Hematopoietic multipotent progenitor cell treated with erythropoietin and hydrocortisone succinate and interleukin-3 and kit ligand, for 4 days (in vitro differentiated cells): ENCODE measurements at regions not wholly inside any gene's neighbourhood (a gene's known extent, or its start where the extent isn't known, plus 50 kb on each side); places are given as distances from the start of the nearest gene placed in this dataset.
"Not testable (repeated sequence)": the region's sequence is repeated elsewhere in the genome, so short reads cannot be mapped to it uniquely, and the experiment has no call there.

Experiments used
- DNase-seq: peaks from one replicate; pipeline ENCODE4 v3.0.0-alpha.2; 2015

DNA sequence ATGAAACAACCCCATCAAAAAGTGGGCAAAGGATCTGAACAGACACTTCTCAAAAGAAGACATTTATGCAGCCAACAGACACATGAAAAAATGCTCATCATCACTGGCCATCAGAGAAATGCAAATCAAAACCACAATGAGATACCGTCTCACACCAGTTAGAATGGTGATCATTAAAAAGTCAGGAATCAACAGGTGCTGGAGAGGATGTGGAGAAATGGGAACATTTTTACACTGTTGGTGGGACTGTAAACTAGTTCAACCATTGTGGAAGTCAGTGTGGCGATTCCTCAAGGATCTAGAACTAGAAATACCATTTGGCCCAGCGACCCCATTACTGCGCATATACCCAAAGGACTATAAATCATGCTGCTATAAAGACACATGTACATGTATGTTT is 179.1 kb downstream of the LRRC70 start:
- DNase-seq = not testable (repeated sequence)

DNA sequence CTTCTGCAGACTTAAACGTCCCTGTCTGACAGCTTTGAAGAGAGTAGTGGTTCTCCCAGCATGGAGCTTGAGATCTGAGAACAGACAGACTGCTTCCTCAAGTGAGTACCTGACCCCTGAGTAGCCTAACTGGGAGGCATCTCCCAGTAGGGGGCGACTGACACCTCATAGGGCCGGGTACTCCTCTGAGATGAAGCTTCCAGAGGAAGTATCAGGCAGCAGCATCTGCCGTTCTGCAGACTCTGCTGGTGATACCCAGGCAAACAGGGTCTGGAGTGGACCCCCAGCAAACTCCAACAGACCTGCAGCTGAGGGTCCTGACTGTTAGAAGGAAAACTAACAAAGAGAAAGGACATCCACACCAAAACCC is 174.4 kb downstream of the LRRC70 start:
- not testable (repeated sequence) for DNase-seq

DNA sequence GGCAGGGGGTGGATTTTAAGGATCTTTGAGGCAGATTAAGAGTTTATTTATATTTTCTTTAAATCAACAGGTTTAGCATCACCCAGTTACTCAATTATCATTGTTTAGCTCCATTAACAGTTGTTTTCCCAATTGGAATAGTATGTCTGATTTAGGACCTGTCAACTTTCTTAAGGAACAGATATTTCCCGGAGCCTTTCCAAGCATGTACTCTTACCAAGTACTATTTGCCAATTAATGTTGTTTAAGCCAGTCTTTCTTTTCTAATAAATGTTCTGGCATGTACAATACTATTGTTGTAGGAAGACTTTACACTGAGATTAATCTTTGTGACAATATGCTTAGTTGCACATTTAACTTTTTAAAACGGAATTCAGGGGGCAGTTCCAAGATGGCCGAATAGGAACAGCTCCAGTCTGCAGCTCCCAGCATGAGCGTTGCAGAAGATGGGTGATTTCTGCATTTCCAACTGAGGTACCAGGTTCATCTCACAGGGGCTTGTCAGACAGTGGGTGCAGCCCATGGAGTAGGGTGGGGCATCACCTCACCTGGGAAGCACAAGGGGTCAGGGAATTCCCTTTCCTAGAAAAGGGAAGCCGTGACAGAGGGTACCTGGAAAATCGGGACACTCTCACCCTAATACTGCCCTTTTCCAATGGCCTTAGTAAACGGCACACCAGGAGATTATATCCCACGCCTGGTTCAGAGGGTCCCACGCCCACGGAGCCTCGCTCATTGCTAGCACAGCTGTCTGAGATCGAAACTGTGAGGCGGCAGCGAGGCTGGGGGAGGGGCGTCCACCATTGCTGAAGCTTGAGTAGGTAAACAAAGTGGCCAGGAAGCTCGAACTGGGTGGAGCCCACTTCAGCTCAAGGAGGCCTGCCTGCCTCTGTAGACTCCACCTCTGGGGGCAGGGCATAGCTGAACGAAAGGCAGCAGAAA is 173.7 kb downstream of the LRRC70 start:
- not testable (repeated sequence) for DNase-seq

DNA sequence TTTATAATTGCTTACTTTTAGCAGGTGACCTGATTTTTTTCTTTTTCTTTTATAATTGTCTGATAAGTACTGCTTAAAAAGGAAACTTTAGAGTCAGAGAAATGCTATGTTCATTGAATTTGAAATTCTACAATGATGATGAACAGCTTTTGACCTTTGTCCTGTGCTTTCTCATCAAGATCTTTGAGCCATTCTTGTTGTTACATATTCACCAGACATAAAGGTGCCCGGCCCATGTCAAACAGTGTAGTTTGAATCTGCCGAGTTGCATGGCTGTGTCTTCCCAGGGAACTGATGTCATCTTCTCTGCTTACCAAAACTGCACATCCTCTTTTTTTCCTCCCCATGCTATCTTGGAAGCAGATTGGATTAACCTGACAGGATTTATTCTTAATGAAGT is 163.6 kb downstream of the LRRC70 start:
- no peak for DNase-seq

DNA sequence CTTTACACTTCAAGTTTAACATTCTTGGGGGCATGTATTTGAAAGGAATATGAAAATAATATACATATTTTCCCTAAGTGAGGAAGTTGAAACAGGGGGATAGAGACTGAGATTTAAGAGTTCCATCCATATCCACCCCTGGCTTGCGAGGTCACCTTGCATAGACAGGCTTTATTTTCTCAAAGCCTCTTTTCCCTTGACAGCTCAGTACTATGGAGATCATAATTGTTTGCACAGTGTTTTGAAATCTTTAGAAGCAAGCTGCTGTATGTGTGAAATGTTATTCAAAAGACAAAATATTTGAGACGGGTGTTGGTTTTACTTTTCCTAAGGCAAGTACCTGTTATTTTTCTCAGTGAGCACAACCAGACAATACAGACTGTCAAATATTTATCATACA is 163.1 kb downstream of the LRRC70 start:
- no peak for DNase-seq

DNA sequence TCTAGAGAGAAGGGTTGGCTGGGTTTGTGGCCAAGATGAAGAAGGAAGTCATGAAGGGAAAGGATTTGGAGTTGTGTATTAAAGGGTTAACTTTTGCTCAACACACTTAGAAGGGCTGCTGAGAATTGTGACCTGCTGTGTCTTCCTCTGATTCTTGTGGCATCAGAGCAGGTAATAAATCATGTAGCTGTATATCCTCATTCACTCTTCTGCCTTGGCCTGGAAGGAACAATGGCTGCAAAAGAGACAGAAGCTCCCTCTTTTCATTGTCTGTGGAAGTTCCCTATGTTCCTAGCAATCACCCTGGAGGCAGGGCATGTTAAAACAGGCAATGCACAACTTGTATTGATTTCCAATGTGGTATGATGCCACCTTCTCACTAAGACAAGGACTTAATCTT is 159.1 kb downstream of the LRRC70 start:
- no peak for DNase-seq

DNA sequence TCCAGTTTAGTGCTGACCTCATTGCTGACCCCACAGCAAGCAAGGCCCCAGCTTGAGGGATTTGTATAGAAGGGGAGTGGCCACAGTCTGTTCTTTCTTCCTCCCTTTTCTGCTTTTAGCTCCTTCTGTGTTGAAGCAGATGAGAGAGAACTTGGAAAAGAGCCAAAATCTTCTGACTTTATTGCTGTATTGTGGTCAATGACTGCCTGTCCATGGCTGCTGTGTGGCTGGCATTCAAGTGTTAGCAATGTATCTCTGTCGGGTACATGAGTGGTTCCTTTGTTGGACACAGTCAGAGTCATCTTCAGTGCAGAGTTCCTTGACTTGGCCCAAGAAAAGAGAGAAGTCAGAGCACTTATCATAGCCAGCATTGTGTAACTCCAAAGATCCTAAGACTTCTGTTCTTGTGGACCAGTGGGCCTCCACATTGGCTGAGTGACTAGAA is 154.1 kb downstream of the LRRC70 start:
- DNase-seq = peak; percentile 50

DNA sequence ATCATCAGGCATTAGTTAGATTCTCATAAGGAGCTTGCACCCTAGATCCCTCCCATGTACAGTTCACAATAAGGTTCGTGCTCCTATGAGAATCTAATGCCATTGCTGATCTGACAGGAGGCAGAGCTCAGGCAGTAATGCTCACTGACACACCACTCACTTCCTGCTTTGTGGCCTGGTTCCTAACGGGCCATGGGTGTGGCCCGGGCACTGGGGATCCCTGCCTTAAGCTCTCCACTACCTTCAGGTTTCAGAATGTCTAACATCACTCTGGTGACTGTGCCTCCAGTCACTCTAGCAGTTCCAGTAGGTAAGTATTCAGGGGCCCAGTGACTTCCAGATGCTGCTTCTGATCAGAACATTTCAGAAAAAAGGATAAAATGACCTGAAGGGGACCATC is 152.4 kb downstream of the LRRC70 start:
- DNase-seq = peak; percentile 31

DNA sequence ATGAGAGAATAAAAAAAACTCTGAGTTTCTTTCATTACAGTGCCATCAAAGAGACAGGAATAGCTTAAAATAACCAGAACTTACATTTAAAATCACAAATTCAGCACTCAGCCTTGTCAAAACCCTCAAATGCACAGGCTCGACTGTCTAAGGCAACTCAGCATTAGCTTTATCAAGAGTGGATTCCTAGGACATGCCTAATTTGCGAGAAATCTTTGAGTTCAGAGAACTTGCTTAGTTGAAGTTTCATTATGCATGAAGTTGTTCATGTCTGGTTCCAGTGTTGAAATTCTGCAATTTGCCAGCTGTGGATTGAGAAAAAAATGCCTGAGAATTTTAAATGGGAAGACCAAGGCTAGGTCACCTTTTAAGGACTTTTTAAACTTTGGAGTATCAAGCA is 151.1 kb downstream of the LRRC70 start:
- DNase-seq = no peak

DNA sequence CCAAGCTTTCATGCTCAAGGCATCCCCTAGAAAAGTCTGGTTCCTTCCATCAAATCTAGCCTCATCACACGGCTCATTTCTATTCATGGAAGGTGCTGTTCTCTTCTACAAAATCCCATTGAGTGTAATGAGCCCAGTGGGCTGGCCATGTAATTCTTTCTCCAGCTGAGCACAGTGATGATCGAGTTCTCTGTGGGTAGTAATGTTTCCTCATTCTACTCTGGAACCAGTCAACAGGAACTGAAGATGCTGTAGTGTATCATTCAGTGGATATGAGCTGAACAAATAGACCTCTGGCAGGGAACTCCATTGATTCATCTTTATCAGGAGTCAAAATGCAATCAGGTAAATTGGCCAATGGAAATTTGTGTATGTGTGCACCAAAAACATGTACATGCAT is 149.2 kb downstream of the LRRC70 start:
- no peak for DNase-seq

DNA sequence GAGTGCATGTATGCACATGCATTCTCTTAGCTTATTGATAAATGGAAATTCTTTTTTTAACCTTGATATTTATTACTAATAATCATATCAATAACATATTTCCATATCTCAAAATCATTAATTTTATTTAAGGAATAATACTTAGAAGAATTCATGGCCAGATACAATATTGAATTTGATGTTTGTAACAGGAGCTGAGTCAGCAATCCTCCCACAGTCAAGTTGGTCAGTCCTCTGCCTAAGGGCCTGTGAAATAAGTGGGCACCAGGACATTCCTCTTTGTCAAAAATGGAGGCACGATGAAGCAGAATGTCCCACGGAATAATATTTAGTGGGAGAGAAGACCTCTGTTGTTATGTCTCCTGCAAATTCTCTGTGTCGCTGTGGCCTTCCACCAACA is 148.6 kb downstream of the LRRC70 start:
- DNase-seq = no peak

DNA sequence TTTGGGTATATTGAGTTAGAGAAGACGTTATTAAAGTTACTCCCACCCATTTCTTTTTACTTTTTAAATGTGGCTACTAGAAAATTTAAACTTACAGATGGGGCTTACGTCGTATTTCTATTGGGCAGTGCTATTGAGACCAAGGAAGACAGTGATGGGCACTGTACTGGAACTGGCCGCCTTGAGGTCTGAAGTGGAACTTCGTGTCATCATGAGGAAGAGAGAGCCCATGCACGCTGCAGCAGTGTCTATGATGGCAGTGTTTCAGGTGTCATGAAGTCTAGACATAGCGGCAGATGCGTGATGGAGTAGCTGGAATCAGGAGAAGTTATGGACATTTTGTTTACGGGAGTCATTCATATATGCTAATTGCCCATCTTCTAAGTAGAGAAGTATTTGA is 143.7 kb downstream of the LRRC70 start:
- DNase-seq = no peak

DNA sequence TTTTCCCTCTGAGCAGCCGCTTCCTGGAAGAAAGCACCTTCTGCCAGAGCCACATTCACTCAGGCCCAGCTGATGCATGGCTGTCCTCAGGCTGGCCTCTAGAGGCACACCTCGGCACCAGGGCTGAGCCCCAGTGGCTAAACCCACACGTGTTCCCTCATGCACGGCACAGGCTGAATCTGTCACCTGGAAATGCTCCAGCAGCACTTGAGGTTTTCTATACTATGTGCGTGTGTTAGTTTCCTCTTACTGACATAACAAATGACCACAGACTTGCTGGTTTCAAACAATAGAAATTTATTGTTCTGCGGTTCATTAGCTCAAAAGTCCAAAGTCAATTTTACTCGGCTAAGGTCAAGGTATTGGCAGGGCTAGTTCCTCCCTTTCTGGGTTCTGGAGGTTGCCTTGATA is 141.4 kb downstream of the LRRC70 start:
- DNase-seq = peak; percentile 73

DNA sequence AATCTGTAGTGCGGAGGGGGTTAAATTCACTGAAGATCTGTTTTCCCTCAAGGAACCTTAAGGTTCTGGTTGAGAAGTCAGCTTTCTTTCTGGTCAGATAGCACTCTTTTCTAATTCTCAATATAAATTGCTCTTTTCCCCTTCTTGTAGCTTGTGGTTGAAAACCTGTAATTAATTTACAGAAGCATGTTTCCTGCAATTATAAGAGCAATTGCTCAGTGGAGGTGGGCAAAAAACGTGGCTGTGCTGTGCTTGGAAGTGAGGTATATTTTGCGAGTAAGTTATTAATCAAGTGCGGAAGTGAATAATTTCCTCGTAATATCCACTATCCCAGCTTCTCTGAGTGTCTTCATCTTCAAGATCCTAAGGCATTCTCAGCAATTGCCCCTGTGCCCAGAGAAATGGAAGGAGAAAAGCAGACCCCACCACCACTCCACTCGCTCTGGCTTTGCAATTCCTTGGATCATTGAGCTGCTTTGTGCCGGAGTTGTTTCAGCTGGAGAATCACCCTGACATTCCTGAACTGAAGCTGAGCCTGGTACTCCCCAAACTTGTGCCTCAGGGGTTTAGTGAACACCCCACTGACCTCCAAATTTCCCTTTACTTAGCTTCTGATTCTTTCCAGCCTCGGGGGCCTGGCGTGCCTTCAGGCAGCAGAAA is 140.6 kb downstream of the LRRC70 start:
- DNase-seq = no peak

DNA sequence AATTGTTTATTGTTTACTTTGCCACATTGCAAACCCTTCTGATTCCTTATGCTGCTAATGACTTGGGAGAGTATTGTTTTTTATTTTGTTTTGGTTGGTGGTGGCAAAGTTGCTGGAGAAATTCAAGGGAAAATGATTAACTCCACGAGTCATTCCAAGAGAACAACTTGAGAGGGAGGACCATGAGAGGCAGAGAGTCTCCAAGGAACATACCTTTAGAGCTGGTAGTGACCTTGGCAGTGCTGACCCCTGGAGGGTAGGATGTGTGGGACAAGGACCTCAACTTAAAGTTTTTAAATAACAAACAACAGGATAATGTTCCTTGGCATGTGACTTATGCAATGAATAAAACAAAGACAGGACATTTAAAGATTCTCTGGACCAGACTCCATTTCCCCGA is 139.7 kb downstream of the LRRC70 start:
- DNase-seq = peak; percentile 23

DNA sequence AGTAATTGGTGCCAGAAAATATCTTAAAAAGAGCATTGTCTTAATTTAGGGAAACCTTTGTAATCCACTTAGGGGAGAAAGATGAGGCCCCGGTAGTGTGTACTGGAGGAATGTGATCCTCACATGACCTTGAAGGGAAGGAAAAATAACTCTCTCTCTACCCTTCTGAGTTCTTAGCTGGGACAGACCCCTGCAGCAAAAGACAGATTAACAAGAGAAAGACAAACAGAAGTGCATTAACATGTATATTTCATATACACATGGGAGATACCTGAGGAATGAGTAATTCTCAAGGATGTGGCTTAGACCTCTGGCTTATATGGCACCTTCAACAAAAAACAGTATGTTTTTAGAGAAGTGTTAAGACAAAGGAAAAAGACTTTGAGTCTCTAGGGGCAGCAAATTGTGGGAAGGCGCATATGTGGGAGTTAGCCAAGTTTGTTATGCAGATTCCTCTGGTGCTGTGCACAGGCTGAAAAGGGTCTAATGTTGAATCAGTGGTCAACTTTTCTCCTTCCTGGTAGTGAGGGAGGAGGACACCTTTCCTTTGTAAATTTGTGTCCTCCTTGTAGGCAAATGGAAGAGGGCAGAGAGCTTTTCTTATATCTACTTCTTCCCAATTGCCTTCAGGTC is 138.8 kb downstream of the LRRC70 start:
- DNase-seq = no peak

DNA sequence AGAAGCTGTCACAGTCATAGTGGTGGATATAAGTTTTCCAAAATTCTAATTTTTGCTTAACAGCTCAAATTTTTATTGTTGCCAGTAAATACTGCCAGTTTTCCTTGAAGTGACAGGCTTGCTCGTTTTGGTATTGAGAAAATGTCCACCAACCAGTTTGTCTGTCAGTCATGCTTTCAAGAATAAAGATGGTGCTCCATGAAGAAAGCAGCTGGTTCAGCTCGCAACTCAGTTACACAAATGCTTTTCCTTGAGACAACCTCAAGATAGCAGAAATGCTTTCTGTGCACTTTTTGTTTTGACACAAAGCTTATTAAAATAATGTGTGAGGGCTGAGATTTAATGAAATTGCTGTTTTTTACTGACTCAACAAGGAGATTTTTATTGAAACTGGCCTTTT is 135.7 kb downstream of the LRRC70 start:
- DNase-seq = no peak

DNA sequence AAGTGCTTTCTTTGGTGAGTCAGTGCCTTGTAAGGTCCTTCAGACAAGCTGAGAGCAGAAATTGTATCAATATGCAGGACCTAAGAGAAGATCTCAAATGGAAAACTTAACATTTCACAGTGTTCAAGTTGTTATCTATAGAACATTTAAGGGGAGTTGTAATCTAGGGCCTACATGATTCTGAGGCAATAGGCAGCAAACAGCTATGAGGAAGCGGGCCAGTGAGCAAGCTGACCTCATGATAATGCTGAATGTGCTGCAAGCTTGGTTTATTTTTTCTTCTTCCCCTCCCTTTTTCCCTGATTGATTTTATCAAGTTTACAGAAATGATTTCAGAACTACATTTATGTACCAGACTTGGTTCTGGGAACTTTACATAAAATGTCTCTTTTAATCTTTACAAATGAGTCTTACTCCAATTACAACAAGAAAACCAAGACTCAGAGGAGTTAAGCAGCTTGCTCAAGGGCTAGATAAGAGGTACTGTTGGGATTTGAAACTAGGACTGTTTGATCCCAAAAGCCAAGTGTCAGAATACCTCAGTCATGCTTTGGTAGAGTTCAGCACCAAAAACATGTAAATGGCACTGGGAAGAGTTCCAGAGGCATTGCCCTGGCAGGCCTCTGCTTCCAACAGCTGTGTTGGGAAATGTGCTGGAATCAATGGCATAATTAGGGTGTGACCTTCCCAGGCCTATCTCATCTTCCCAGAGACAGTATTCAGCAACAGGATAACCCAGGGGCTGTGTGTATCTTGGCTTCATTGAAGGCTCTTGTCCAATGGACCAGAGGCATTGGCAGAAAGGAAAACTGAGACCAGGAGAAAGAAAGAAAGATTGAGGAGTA is 130.1 kb downstream of the LRRC70 start:
- no peak for DNase-seq

DNA sequence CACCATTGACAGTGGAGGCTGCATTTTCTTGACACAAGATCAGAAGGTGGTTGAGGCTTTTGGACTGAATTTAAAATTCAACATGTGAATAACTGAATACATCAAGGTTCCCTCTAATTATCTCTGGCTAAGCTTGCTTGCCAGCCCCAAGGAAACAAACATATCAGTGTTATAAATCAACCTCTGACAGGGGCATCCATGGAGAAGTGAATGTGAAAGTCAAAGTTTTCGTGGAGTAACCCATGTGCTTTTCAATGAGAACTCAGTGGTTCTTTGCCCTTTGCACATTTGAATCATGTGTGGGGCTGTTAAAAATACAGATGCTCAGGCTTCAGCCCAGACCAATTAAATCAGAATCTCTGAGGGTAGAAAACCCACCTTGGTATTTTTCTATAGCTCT is 128.9 kb downstream of the LRRC70 start:
- DNase-seq = no peak

DNA sequence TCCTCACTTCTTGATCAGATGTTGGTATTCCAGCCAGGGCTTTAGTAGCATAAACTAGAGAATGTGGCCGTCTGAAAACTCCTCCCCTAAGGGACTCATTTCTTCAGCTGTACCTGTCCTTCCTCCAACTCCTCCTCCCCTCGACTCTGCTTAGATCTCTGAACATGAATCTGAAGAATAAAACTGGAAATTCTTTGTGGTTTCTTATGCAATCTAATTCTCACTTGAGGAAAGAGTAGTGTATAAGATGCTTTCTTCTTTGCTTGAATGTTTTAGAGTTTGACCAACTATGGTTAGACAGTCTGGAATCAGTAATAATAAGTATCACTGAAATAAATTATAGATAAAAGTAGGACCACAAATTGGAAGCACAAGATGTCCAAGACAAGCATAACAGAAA is 128.5 kb downstream of the LRRC70 start:
- DNase-seq = no peak

DNA sequence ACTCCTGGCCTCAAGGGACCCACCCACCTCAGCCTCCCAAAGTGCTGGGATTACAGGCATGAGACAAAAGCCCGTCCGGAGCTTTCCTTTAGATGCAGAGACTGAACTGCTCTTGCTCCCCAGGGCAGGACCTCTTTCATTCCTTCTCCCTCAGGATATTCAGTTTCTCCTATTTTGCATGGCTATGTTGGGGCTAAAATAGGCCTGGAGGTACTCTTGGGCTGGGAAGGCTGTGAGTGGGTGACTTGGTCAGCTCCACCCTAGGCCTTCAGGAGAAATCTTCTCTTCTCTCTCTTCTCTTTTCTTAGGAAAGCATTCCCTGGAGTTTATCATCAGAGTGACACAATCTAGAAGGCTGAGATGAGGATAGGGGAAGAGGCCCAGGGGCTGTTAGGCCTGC is 126.4 kb downstream of the LRRC70 start:
- no peak for DNase-seq

DNA sequence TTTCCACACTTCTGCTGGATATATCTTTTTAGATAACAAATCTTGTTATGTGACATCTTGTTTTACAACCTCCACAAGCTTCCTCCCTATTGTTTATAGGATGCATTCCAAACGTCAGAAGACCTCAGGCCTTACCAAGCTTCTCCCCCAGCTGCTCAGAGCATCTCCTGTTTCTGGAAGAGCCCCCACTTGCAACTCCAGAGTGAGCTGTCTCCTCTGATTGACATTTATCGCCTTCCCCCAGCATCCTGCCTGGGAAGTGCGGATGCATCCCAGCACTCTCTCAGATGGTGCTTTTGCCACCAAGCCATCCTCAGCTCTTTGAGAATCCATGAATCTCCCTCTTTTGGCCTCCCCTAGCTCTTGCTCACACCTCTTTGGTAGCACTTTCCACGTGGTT is 123.5 kb downstream of the LRRC70 start:
- no peak for DNase-seq

DNA sequence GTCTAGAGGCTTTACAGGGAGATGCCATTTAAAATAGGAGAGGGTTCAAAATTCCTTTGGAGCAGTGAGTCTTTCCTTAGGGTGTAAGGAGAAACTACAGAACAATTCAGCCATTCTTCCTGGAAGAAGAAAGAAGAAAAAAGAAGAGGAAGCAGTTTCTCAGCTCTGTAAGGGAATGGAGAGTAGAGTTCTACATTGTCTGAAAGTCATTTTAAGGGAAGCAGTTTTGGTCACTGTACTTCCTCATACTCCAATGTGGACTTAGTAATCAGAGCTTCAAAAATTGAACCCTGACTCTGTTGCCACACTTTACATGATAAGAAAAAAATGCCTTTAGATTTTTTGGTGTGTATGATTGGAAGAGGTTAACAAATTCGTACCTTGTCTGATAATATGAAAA is 122.4 kb downstream of the LRRC70 start:
- no peak for DNase-seq
